ENCODE measurements at regions not wholly inside any gene's neighbourhood (a gene's known extent, or its start where the extent isn't known, plus 50 kb on each side); places are given as distances from the start of the nearest gene placed in this dataset.

GRCh38 chr5:82421119-82421518, 143.0 kb upstream of the RPS23 start:
- Histone ChIP-seq H4K8ac (ENCODE audit: extremely low read depth, insufficient read depth, low read length) (no peak overlapping the region), H3K9ac (replicated peaks in 1 of 4; ENCODE audit: extremely low read depth in 1 of 4, low read depth in 3 of 4, low read length in 3 of 4) (no peak overlapping the region), H3K36me3 (ENCODE audit: control insufficient read depth in 2 of 4, insufficient read depth in 4 of 4, low read length in 3 of 4) (no peaks in the 10 kb centered on the region), H2BK20ac (ENCODE audit: low read length) (no peak overlapping the region), H3K56ac (replicated peaks; ENCODE audit: insufficient read length, low read depth, low read length) (no peak overlapping the region), H3K23me2 (ENCODE audit: low read depth, low read length) (no peaks in the 10 kb centered on the region), H2BK120ac (replicated peaks; ENCODE audit: low read depth, low read length) (no peak overlapping the region), H3K79me1 (ENCODE audit: low read depth, low read length) (no peaks in the 10 kb centered on the region), H3K79me2 (ENCODE audit: control insufficient read depth in 1 of 2, insufficient read depth in 2 of 2, low read length in 2 of 2) (no peaks in the 10 kb centered on the region), H3K4me2 (ENCODE audit: insufficient read depth in 1 of 2, low read depth in 2 of 2, low read length in 2 of 2) (no peak overlapping the region), H2AK5ac (ENCODE audit: low read depth, low read length) (no peak overlapping the region), H3K4ac (replicated peaks; ENCODE audit: insufficient read length, low read depth, low read length) (no peak overlapping the region), H4K20me1 (replicated peaks in 1 of 2; ENCODE audit: control insufficient read depth in 1 of 2, insufficient read depth in 2 of 2, low read length in 2 of 2) (no peaks in the 10 kb centered on the region), H3K4me1 (replicated peaks in 1 of 4; ENCODE audit: control insufficient read depth in 3 of 4, insufficient read depth in 4 of 4, low read length in 3 of 4) (peaks cover 0 to 9% (median 1%) of the 10 kb centered on the region in 4 experiments; a peak in 2 of 7 replicates), H2BK15ac (ENCODE audit: low read length) (no peak overlapping the region), H3K14ac (ENCODE audit: insufficient read length) (no peak overlapping the region), H3K4me3 (ENCODE audit: extremely low read depth in 1 of 4, insufficient read depth in 2 of 4, low read depth in 3 of 4, low read length in 4 of 4) (no peak overlapping the region), H3K23ac (ENCODE audit: insufficient read length) (no peak overlapping the region), H3K27ac (ENCODE audit: low read depth, low read length) (no peak overlapping the region), H3K9me3 (ENCODE audit: insufficient read depth in 2 of 2, low read depth in 1 of 2, low read length in 1 of 2) (no peaks in the 10 kb centered on the region), H3K18ac (ENCODE audit: extremely low read depth, low read length) (no peak overlapping the region), H2AFZ (ENCODE audit: low read length) (no peak overlapping the region), H2BK12ac (ENCODE audit: low read depth, low read length) (no peak overlapping the region), H2BK5ac (ENCODE audit: low read depth, low read length) (no peak overlapping the region), H4K91ac (replicated peaks; ENCODE audit: insufficient read length, low read length) (no peak overlapping the region), H3K27me3 (replicated peaks in 1 of 4; ENCODE audit: control insufficient read depth in 3 of 4, extremely low read depth in 1 of 4, insufficient read depth in 3 of 4, low read length in 3 of 4) (no peaks in the 10 kb centered on the region), H4K5ac (ENCODE audit: insufficient read length, low read depth, low read length) (no peak overlapping the region)
- WGBS, 2 experiments (ENCODE audit: extremely low coverage in 1 of 2, insufficient coverage in 1 of 2, insufficient read length in 1 of 2, insufficient replicate concordance in 2 of 2, low coverage in 1 of 2, low lambda C conversion rate in 2 of 2, missing lambda C conversion rate in 1 of 2): 80% methylated on average over 3 of the region's 3 CpGs; no CpG with 5 or more reads in 1 of the 2 experiments
- TF ChIP-seq RNF2 (IDR thresholded peaks at IDR 0.05; ENCODE audit: borderline replicate concordance, low read depth, low read length, missing control alignments, poor library complexity, severe bottlenecking) (no peak), CREB1 (IDR thresholded peaks at IDR 0.05) (no peak), RXRA (IDR thresholded peaks at IDR 0.05; ENCODE audit: insufficient read depth, low read depth, low read length) (no peak), GABPA (IDR thresholded peaks at IDR 0.05; ENCODE audit: borderline replicate concordance, insufficient read depth, low read length) (no peak), POLR2AphosphoS5 (IDR thresholded peaks at IDR 0.05; ENCODE audit: low read depth, low read length) (no peak), CEBPB (IDR thresholded peaks at IDR 0.05; ENCODE audit: low read depth, low read length) (no peak), KDM4A (IDR thresholded peaks at IDR 0.05; ENCODE audit: low read depth, low read length, severe bottlenecking) (no peak), RAD21 (IDR thresholded peaks at IDR 0.05 in 1 of 2, conservative IDR thresholded peaks at IDR 0.05 in 1 of 2; ENCODE audit: low read depth in 2 of 2, low read length in 2 of 2) (no peak)
- CTCF ChIA-PET (ENCODE audit: partially characterized antibody): no interaction called here
- FAIRE-seq (no peak), DNase-seq (ENCODE audit: low read depth in 1 of 2, low spot score in 2 of 2) (no peak)
- POLR2A ChIA-PET (ENCODE audit: partially characterized antibody): no interaction called here

All from H1 (cell line).